Esophagus squamous epithelium (tissue), 4 donors: ENCODE measurements at regions not wholly inside any gene's neighbourhood (a gene's known extent, or its start where the extent isn't known, plus 50 kb on each side); places are given as distances from the start of the nearest gene placed in this dataset.

ENCODE experiments used
- POLR2A ChIP-seq, 4 donors: fragments of 450-650 bp; IDR thresholded peaks; one replicate each; pipeline ENCODE4 v1.6.1; 2017; ENCODE audit warnings: antibody characterized with exemption in 4 of 4, mild to moderate bottlenecking in 4 of 4, moderate library complexity in 3 of 4
- TF ChIP-seq, protein P1 (sequence below), 6 experiments: fragments of 450-650 bp in 4 of 6; fragments of 200-600 bp in 2 of 6; sonication (generic) in 2 of 6; IDR thresholded peaks; one replicate each; pipeline ENCODE4 v1.5.1; 2016 to 2019; ENCODE audit warnings: antibody characterized with exemption in 6 of 6, mild to moderate bottlenecking in 4 of 6, moderate library complexity in 4 of 6

DNA sequence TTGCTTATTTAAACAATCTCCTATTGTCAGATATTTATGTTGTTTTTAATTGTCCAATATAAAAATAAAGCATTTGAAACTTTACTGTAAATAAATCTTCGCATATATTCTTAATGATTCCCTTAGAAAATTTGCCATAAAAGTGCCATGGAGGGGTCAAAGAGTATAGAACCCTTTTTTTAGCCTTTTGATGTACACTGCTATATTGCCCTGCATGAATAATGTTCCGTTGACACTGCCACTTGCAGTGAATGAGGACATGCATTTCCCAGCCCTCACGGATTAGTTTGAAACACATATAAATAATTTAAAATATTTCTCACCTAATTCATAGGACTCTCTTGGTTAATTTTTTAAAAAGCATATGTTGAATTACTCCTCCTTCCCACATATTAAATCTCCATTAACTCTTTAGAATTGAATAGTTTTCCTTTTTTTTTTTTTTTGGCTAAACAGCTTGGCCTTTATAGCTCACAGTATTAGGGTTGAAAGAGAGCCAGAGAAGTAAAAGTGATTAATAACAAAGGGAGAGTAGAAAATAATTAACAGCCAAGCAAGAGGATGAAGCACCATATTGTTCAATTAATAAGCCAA is 129.8 kb upstream of the SGCD start:
- no peak for TF ChIP-seq POLR2A (IDR thresholded peaks at IDR 0.05)
- TF ChIP-seq, protein P1, sequence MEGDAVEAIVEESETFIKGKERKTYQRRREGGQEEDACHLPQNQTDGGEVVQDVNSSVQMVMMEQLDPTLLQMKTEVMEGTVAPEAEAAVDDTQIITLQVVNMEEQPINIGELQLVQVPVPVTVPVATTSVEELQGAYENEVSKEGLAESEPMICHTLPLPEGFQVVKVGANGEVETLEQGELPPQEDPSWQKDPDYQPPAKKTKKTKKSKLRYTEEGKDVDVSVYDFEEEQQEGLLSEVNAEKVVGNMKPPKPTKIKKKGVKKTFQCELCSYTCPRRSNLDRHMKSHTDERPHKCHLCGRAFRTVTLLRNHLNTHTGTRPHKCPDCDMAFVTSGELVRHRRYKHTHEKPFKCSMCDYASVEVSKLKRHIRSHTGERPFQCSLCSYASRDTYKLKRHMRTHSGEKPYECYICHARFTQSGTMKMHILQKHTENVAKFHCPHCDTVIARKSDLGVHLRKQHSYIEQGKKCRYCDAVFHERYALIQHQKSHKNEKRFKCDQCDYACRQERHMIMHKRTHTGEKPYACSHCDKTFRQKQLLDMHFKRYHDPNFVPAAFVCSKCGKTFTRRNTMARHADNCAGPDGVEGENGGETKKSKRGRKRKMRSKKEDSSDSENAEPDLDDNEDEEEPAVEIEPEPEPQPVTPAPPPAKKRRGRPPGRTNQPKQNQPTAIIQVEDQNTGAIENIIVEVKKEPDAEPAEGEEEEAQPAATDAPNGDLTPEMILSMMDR (IDR thresholded peaks at IDR 0.05): no peak
